Panc1 (cell line): ENCODE measurements at regions not wholly inside any gene's neighbourhood (a gene's known extent, or its start where the extent isn't known, plus 50 kb on each side); places are given as distances from the start of the nearest gene placed in this dataset.

Experiments
- ATAC-seq: fragments of 200-7000 bp; cut with Tn5 transposase; 2 replicates; pipeline ENCODE4 v1.9.1; 2020; ENCODE audit warnings: mild to moderate bottlenecking, moderate library complexity
- BruUV-seq: library from RNA; stranded (reverse); fragments of 400-500 nt; replicated peaks from 2 replicates; lab custom pipeline; 2021; lab: Mats Ljungman, UMichigan
- CTCF ChIA-PET: fragments of 300-600 bp; sonication (Branson Sonifier 250); formaldehyde crosslinking; loops from one replicate; lab custom pipeline; 2022; ENCODE audit warnings: antibody characterized with exemption; lab: Charles Lee
- POLR2A ChIA-PET: fragments of 300-600 bp; sonication (Branson Sonifier 250); formaldehyde crosslinking; loops from one replicate; lab custom pipeline; 2022; ENCODE audit warnings: antibody characterized with exemption; lab: Charles Lee
- DNase-seq: peaks from one replicate; pipeline ENCODE4 v3.0.0-alpha.2; 2010; ENCODE audit warnings: low read depth, low spot score
- H3K27ac ChIP-seq: 2 replicates; pipeline ENCODE4 v1.5.1; 2011; ENCODE audit warnings: mild to moderate bottlenecking, low read length, inconsistent platforms
- H3K27me3 ChIP-seq: fragments of 200-500 bp; sonication (Bioruptor generic); 2 replicates; pipeline ENCODE4 v1.6.0; 2014; ENCODE audit warnings: low read length, inconsistent platforms; ENCODE audit not compliant: control insufficient read depth, insufficient read depth
- H3K36me3 ChIP-seq: fragments of 200-500 bp; sonication (Bioruptor generic); 2 replicates; pipeline ENCODE4 v1.5.1; 2014; ENCODE audit warnings: inconsistent platforms, mild to moderate bottlenecking, low read length, moderate library complexity; ENCODE audit not compliant: control insufficient read depth, insufficient read depth
- H3K4me1 ChIP-seq: 2 replicates; pipeline ENCODE4 v1.5.1; 2011; ENCODE audit warnings: inconsistent platforms, mild to moderate bottlenecking, low read length, moderate library complexity; ENCODE audit not compliant: control insufficient read depth, insufficient read depth
- H3K4me3 ChIP-seq, 2 experiments: 2 replicates each; pipeline ENCODE4 v1.5.1; 2011 to 2012; ENCODE audit warnings: low read depth in 2 of 2, low read length in 2 of 2, mild to moderate bottlenecking in 2 of 2, inconsistent platforms in 1 of 2, moderate library complexity in 1 of 2
- H3K9me3 ChIP-seq: fragments of 200-500 bp; sonication (Bioruptor generic); 2 replicates; pipeline ENCODE4 v1.5.1; 2014; ENCODE audit warnings: low read depth, mild to moderate bottlenecking, inconsistent platforms, low read length, moderate library complexity; ENCODE audit not compliant: control insufficient read depth, insufficient read depth
- CTCF ChIP-seq: fragments of 450-650 bp; IDR thresholded peaks from 2 replicates; pipeline ENCODE4 v1.5.1; 2017; ENCODE audit warnings: mild to moderate bottlenecking
- POLR2AphosphoS5 ChIP-seq: IDR thresholded peaks from 2 replicates; pipeline ENCODE4 v1.6.1; 2012; ENCODE audit warnings: mild to moderate bottlenecking, low read depth, low read length, moderate library complexity
- REST ChIP-seq, 2 experiments: IDR thresholded peaks; 2 replicates each; pipeline ENCODE4 v1.6.1; 2011 to 2012; ENCODE audit warnings: low read depth in 2 of 2, control low read depth in 1 of 2, low read length in 1 of 2, mild to moderate bottlenecking in 1 of 2, moderate library complexity in 1 of 2; ENCODE audit not compliant: insufficient read depth in 1 of 2
- SIN3A ChIP-seq: IDR thresholded peaks from 2 replicates; pipeline ENCODE4 v1.6.1; 2012; ENCODE audit warnings: low read depth, mild to moderate bottlenecking, low read length, moderate library complexity, borderline replicate concordance; ENCODE audit not compliant: insufficient read depth
- TCF7L2 ChIP-seq: IDR thresholded peaks from 2 replicates; pipeline ENCODE4 v1.6.1; 2011; ENCODE audit warnings: mild to moderate bottlenecking, low read depth, low read length, inconsistent platforms
- in situ Hi-C: cut with HindIII; loops from 2 replicates; pipeline ENCODE4 v1.10.0; 2016; ENCODE audit warnings: low sequenced_read_pairs, low pct_unique_long_range_greater_than_20kb
- intact Hi-C: fragments of 100-400 bp; cut with micrococcal nuclease; formaldehyde crosslinking; loops from one replicate; pipeline ENCODE4 v1.10.0; 2022; ENCODE audit not compliant: unreplicated experiment

- no peak for ATAC-seq
- Histone ChIP-seq H3K4me3 (no peak overlapping the region), H3K27ac (no peak overlapping the region), H3K27me3 (no peaks in the 10 kb centered on the region), H3K36me3 (no peaks in the 10 kb centered on the region), H3K4me1 (no peaks in the 10 kb centered on the region), H3K9me3 (no peaks in the 10 kb centered on the region)
- in situ Hi-C loops = no loop called here
- POLR2A ChIA-PET = no interaction called here
- intact Hi-C loops = no loop called here
- no TSS peak for BruUV-seq
- no peak for TF ChIP-seq CTCF
- TF ChIP-seq REST (IDR thresholded peaks at IDR 0.05; ENCODE audit: insufficient read depth in 1 of 2, low read depth in 2 of 2, low read length in 1 of 2) = no peak
- TF ChIP-seq POLR2AphosphoS5 = no peak
- TF ChIP-seq SIN3A = no peak
- no peak for TF ChIP-seq TCF7L2
- DNase-seq = no peak
- CTCF ChIA-PET = no interaction called here
These were observed 129.2 kb upstream of the MAN2A1 start for GRCh38 chr5:109560554-109560953.

GRCh38 chr5:109558952-109559351 lies 130.8 kb upstream of the MAN2A1 start:
- H3K27ac ChIP-seq = no peak overlapping the region
- in situ Hi-C loops = no loop called here
- DNase-seq (no peak), ATAC-seq (no peak)
- POLR2A ChIA-PET = no interaction called here
- H3K9me3 ChIP-seq = no peaks in the 10 kb centered on the region
- no peaks in the 10 kb centered on the region for H3K36me3 ChIP-seq
- intact Hi-C loops = no loop called here
- no peaks in the 10 kb centered on the region for H3K27me3 ChIP-seq
- BruUV-seq = no TSS peak
- no peak overlapping the region for H3K4me3 ChIP-seq
- TF ChIP-seq SIN3A = no peak
- no peak for TF ChIP-seq TCF7L2
- TF ChIP-seq CTCF = no peak
- no peak for TF ChIP-seq REST (IDR thresholded peaks at IDR 0.05; ENCODE audit: insufficient read depth in 1 of 2, low read depth in 2 of 2, low read length in 1 of 2)
- no peak for TF ChIP-seq POLR2AphosphoS5
- no peaks in the 10 kb centered on the region for H3K4me1 ChIP-seq
- CTCF ChIA-PET = no interaction called here
